GM18499 (cell line): ENCODE measurements at regions not wholly inside any gene's neighbourhood (a gene's known extent, or its start where the extent isn't known, plus 50 kb on each side); places are given as distances from the start of the nearest gene placed in this dataset.
"Not testable (repeated sequence)": the region's sequence is repeated elsewhere in the genome, so short reads cannot be mapped to it uniquely, and the experiment has no call there.

Experiments used
- ATAC-seq: cut with Tn5 transposase; IDR thresholded peaks from one replicate; pipeline ENCODE4 v1.9.1; 2021; ENCODE audit warnings: moderate number of reproducible peaks; ENCODE audit not compliant: insufficient read depth, unreplicated experiment

DNA sequence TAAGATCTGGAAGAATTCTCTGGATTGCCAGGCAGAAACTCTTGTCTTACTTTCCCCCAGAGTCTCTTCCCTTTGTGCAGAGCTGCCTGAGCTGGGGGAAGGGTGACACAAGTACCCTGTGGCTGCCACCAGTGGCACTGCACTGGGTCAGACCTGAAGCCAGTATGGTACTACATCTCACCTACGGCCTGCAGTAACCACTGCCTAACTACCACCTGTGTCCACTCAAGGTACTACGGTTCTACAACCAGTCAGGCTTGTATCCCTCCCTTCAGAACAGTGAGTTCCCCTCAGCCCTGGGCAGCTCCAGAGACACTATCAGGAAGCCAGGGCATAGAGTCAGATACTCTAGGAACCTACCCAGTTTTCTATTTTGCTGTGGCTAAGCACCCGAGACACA, 212.0 kb upstream of the POU5F2 start:
- no peak for ATAC-seq

DNA sequence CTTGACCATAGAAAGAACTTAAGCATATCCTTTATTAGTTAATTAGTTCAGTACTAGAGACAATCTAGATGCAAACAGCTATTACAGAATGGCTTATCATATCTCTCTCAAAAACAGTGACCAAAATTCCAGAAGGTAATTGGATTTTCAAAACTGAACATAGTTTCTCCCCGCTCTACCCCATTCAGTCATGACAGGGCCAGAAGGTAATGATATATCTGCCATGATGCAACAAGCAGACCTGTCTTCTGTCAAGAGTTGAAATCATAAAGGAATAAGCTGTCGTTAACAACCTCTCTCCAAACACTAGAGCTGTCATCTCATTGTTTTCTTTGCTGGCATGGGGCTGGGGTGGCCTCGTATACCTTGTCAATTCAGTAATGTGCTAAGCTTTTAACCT, 200.5 kb upstream of the POU5F2 start:
- no peak for ATAC-seq

DNA sequence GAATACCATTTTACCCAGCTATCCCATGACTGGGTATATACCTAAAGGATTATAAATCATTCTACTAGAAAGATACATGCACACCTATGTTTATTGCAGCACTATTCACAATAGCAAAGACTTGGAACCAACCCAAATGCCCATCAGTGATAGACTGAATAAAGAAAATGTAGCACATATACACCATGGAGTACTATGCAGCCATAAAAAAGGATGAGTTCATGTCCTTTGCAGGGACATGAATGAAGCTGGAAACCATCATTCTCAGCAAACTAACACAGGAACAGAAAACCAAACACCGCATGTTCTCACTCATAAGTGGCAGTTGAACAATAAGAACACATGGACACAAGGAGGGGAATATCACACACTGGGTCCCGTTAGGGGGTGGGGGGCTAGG, 191.9 kb upstream of the POU5F2 start:
- not testable (repeated sequence) for ATAC-seq

DNA sequence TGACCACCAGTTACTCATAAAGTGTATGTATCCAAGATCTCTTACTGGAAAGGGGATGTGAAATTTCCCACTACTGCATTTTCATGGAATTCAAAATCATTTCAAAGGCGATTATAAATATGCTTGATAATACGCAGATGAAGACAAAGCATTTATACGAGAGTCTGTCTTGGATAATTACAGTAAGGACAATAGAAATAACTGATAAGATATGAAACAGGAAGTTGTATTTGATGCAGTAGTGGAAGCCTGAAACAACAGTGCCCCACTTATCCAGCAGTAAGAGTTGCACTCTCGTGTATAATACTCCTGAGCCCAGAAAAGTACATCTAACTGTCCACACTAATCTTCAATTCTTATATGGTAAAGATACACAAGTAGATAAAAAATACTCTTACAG, 188.7 kb upstream of the POU5F2 start:
- ATAC-seq = no peak

DNA sequence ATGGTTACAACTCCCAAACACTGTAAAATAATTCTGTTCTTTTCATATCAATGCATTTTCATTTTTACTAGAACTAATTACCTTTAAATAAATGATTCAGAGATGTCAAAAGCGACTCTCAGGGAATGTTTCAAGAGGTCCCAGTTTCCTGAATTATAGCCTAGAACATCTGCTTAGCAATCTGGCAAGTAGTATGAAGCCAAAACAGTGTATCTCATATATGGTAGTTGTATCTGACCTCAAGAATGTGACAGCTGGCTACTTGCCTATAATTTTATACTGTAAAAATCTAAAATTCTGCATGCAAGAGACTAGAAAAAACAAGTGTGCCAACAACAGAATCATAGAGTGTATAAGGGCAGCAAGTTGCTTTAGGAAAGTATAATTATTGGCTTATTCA, 187.7 kb upstream of the POU5F2 start:
- ATAC-seq = no peak

DNA sequence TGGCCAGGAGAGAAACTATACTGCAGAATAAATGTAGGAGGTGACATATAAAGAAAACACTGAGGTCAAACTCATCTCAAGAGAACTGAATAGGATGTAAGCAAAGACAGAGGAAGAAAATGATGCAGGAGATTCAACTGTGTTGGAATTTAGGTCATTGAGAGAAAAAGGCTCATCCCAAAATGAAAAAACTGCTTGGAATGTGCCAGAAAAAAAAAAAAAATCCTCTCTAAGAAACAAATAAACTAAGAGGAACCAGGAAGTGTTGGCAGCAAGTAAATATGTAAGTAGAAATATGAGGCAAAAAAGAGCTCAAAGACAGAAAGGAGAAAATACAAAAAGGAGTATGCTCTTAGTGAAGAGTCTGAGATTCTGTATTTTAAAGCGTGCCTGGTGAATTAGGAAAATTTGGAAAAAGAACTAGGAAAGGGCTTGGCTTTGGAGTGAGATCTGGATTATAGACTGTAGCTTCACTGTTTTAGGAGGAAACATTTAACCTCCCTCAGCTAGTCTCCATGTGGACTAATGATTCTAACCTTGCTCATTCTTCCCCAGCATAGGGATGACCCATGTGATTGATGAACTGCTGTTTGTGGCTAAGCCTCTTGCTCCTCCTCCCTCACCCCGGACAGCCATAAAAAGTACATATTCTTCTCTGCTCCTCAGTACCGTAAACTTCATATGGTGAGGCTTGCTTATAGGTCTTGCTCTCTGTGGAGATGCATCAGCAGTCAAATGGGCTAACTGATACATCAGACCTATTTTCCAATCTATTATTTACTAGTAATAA, 185.6 kb upstream of the POU5F2 start:
- no peak for ATAC-seq

DNA sequence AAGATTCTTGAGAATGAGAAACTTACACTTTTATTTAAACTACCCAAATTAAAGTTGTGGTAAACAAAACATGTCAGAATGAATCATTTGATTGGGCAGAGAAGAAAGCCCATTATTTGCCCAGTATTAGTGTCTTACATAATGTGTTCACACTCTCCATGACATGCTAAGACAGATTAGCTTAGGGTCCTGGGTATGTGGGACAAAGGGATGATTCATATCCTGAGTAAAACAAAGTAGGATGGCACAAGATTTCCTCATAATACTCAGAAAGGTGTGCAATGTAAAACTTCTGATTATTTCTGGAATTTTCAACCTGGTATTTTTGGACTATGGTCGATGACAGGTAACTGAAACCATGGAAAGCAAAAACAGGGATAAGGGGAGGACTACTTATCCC, 183.9 kb upstream of the POU5F2 start:
- no peak for ATAC-seq

DNA sequence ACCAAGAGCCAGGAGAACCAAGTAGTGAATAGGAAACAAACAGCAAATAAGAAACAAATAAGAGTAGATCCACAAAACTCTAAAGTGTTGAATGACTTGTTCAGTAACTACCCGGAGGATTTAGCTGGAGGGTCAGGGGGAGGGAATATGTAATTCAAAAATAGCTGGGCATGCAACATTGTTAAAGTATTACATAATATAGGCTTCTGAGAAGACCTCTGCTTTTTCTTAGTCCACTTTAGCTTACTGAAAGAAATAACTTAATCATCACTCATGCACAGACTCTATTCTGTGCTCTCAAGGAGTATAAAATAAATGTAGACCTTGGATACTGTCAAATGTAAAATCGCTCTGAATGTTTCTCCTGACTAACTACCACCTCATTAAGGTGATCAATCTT, 183.2 kb upstream of the POU5F2 start:
- no peak for ATAC-seq

DNA sequence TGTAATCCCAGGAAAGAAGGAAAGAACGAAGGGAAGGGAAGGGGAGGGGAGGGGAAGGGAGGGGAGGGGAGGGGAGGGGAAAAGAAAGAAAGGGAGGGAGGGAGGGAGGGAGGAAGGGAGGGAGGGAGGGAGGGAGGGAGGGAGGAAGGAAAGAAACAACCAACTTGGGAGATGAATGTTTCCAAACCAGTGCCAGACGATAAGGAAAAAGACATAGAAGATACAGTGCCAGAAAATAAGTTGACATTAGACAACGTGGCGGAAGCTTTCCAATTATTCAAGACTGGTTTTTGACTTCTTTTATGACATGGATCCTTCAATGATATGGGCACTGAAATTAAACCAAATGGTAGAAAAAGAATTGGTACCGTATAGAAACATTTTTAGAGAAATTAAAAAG, 181.2 kb upstream of the POU5F2 start:
- ATAC-seq = no peak

DNA sequence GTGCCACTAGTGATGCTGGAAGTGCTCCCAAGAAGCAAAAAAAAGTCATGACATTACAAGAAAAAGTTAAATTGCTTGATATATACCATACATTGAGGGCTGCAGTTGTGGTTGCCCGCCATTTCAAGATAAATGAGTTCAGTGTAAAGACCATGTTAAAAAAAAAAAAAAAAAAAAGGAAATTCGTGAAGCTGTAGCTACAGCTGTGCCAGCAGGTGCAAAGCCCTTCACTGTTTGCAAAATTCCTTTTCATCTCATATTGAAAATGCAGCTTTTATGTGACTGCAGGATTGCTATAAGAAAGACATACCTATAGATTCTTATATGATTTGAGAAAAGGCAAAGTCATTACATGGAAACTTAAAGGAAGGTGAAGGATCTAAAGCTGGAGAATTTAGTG, 179.6 kb upstream of the POU5F2 start:
- no peak for ATAC-seq

DNA sequence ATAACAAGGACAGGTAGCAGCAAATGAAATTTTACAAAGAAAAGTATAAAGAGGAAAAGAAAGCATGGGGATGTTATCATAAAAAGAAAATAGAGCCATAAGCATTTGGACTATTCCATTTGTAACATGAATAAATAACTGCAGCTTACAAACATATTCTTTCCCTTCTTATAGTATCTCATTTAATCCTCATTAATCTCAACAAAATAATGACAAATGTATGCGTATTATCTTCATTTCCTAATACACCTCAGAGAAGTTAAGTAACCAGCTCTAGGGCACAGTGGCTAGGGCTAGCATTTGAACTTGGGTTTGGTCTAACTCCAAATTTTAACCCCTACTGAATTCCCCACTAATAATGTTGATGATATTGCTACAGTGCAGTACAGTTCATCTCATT, 175.5 kb upstream of the POU5F2 start:
- no peak for ATAC-seq

DNA sequence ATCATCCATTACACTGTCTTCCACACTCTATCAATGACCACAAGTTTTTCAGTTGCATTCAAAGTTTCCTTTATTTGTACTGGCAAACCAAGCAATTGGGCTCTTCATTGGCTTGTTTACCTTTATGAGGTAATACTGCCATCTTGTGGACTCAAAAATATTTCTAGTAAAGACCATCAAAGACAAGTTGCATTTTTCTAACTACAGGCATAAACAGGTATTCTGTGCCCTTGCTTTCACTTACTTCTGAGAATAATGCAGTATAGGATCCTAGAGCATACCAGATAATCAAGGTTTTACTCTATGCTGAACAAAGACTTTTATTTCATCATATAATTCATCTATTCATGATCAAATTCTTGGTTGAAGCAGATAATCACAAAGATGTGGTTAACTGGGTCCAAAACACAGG, 173.7 kb upstream of the POU5F2 start:
- no peak for ATAC-seq

DNA sequence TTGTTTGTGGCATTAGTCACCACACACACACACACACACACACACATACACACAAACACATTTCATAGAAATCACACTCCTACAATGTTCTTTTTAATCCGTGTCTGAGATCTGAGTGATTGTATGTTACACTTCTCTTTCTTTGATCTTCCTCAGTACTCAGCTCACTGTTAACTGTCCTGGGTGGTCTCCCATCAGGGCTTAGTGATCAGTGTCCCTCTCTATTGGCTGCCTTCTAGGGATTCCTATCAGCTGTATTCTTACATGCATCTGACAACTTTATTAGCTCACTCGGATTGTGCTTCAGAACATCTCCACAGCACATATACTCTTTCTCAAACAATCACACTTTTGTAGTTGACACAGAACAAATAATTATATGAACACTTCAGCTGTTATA, 170.2 kb upstream of the POU5F2 start:
- ATAC-seq = no peak

DNA sequence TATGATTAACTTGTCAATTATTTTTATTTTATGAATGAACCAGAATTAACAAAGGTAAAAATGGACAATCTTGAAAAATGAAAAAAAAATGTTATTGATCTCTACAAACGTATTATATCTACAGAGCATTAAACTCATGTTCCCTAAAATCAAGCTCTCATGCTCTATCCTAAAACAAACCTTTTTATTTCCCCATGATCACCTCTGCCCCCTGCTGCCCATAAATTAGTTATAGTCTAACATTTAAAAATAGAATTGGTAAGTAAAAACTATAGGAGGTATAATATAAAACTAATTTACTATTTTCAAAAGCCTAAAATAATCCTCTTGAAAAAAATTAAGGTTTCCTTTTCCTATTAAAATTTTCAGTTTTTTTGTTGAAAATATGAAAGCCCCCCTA, 168.0 kb upstream of the POU5F2 start:
- no peak for ATAC-seq

DNA sequence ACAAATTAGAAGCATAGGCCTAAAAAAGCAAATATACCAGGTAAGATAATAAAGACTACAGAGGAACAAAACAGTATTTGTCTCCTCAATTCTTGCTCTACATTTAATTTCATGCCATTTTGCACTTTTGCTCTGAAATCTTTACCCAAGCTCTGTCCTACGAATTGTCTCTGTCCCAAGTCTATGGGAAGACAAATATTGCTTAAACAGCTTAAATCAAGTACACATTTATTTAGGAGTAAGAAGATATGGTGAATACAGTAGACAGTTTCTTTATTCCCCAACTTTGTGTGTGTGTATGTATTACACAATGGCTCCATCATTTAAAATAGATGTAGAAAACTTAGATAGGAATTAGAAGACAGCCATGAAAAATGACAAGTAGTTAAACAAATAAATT, 163.5 kb upstream of the POU5F2 start:
- ATAC-seq = no peak

DNA sequence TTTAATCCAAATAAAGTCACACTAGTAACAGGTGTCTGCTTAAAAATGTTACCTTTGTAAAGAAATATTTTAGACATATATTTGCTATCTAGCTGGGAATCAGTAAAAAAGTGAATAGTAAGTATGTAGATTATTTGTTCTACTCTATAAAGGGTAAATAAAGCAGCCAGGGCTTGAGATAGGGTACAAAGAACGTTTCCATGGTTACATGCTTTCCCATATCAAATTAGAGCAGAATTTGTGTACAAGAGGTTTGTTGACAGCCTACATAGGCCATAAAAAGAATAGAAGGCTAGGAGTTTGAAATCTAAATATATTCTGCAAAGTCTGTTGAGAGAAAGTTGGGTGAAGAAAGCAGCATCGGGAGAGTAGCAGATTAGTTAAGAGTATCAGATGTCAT, 160.9 kb upstream of the POU5F2 start:
- no peak for ATAC-seq

DNA sequence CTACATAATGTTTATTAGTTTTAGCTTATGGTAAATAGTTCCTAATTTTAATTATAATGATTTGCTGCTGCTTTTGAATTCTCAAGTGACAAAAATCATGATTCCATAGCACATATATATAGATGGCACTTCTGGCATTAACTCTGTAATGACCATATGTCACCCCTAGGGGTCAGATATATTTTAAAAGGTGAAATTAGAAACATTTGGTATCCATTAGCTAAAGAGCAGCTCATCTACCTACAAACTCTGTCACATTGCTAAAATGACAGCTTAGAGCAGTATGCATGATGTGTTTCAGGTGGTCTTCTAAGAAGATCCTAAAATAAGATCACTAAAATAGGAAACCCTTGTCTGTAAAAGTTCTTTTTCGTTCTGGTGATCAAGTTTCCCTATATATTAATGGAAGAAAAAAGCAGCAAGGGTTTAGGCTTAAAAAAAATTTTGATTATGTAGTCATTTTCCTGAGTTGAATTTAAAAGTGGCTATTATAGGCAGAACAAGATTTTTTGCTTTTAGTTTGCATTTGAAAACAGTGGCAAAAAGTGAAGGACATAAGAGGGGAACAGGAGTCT, 157.7 kb upstream of the POU5F2 start:
- no peak for ATAC-seq

DNA sequence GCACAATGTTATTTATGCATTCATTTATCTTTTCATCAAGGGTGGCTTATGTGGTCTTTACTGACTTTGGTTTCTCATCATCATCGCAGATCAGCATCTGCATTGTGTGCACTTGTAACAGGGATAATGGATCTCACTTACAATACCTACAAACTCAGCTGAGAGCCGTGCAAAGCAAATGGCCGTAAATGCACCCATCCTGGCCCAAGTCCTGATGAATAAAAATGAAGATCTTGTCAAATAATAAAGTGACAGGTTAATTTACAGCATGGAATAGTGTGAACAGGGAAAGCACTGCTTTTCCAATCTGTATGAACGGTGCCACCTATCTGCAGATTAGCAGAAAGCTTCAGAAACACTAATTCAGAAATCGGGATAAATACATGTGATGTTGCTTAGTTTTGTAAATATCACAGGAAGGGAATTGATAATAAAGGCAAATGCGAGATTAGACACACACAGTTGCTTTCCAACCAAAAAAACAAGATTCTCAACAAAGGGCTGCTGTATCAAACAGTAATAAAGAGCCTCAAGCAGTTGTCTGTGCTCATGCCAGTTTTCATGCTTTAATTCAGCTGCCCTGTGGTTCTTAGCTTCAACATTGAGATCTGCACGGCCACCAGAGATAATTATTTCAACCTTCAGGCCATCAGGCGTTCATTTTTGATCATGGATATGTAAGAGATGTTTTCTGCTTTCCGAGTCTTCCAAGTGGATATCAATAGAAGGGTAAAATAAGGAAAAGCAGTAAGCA, 153.4 kb upstream of the POU5F2 start:
- no peak for ATAC-seq

DNA sequence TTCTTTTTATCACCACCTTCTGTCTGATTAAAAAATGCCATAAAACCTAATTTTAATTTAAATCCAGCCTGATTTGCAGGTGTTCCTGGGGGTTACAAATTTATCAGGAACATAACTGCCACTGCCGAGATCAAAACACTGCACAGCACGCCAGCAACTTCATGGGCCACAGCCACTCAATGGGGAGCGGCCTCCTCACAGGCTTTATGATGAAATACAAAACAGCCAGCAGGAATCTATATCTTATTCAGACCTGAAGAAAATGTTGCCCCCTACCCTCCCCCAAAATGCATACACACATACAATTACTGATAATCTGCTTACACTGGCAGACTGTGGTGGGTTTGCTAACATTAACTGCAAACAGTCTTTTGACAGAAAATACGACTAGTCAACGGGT, 151.7 kb upstream of the POU5F2 start:
- ATAC-seq = no peak

DNA sequence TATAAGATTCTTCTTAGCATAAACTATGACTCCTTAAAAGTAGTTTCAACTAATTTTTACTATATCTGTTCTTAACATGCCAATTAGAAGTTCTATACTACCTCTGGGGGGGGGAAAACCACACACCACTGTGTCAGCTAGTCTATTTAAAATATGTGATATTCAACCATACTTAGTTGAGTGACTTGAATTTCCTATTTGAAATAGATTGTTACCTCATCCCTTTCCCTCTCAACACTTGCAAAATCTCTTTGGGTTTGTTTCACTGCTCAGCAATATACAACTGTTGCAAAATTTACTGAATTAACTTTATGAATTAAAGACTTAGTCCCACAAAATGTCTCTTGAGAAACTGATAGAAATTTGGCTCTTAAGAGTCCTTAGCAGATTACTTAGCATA, 151.1 kb upstream of the POU5F2 start:
- no peak for ATAC-seq
